ENCODE measurements at regions not wholly inside any gene's neighbourhood (a gene's known extent, or its start where the extent isn't known, plus 50 kb on each side); places are given as distances from the start of the nearest gene placed in this dataset.

DNA sequence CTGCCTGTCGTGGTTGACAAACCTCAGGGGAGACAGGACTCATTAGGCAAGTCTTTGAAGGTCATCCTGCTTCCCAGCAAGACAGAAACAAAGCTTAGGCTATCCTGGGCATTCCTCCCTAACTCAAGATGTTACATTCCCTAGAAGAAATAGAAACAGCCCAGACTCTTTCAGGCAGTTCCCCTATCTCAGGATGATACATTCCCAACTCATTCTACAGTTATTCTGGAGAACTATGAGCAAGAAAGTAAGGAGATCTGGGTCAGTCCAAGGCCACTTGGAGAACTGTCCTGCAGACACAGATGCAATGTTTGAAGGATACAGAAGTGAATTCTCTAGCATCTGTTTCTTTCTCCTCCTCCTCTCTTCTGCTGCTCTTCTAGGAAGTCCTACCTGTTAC is 220.1 kb upstream of the NCKAP5 start:
- Mint-ChIP-seq H3K27me3 (no peaks in the 10 kb centered on the region), H3K36me3 (ENCODE audit: low read depth) (no peaks in the 10 kb centered on the region), H3K9me3 (peaks cover 4% of the 10 kb centered on the region), H3K4me3 (no peak overlapping the region), H3K27ac (no peak overlapping the region), H3K4me1 (ENCODE audit: low read depth) (no peaks in the 10 kb centered on the region)

DNA sequence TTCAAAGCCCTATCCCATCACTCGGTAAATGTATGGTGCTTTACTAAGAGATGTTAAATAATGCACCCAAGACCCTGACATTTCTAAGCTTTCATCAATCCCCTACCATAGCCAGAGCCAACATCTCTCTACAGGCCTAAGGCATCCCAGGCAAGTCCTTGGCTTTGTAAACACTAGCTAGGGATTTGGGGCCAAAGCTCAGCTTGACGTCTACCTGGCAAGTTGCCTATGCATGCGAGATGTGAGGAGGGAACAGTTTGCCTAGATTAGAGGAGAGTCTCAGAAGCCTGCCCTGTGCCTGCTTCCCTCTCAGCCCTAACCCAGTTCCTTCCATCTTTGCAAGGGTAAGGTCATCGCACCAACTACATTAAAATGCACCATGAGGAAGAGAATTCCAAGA is 221.5 kb upstream of the NCKAP5 start:
- Mint-ChIP-seq H3K27me3 (no peaks in the 10 kb centered on the region), H3K4me3 (no peak overlapping the region), H3K36me3 (ENCODE audit: low read depth) (no peaks in the 10 kb centered on the region), H3K4me1 (ENCODE audit: low read depth) (no peaks in the 10 kb centered on the region), H3K27ac (no peak overlapping the region), H3K9me3 (peaks cover 18% of the 10 kb centered on the region)

DNA sequence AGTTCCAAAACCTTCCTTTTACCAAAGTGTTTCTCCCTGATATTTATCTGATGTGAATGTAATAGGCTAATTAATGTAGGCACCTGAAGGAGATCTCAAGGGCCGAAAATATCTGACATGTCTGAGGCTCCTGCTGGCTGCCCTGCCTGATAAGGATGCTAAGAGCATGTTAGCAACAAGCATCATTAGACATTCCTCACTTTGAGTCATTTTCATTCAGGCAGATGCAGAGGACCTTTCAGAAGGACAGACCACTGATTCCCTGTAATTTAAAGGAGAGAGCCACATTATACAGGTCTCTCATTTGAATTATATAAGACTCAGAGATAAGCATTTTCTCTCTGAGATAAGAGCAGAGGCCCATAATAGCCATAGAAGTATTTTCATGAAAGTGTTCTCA is 222.4 kb upstream of the NCKAP5 start:
- Mint-ChIP-seq H3K4me3 (no peak overlapping the region), H3K36me3 (ENCODE audit: low read depth) (no peaks in the 10 kb centered on the region), H3K9me3 (peaks cover 20% of the 10 kb centered on the region), H3K27ac (no peak overlapping the region), H3K27me3 (no peaks in the 10 kb centered on the region), H3K4me1 (ENCODE audit: low read depth) (no peaks in the 10 kb centered on the region)

DNA sequence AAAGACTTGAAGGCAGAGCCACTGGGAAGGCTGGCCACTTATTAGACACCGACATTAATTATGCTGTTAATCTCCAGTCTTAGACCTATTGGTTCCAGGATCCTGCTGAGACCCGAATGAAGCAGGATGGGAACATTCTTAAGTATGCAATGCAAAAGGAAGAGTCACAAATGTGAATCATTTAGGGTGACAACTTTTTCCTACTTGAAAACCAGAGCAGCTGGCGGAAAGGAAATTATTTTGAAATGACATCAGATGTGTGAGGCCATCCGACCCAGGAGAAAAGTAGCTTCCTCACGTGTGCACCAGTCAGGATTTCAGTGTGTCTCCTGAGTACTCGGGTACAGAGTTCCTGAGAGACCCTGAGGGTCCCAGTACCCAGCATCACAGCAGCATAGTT is 222.9 kb upstream of the NCKAP5 start:
- Mint-ChIP-seq H3K4me1 (ENCODE audit: low read depth) (no peaks in the 10 kb centered on the region), H3K4me3 (no peak overlapping the region), H3K27ac (no peak overlapping the region), H3K27me3 (no peaks in the 10 kb centered on the region), H3K36me3 (ENCODE audit: low read depth) (no peaks in the 10 kb centered on the region), H3K9me3 (peaks cover 20% of the 10 kb centered on the region)

DNA sequence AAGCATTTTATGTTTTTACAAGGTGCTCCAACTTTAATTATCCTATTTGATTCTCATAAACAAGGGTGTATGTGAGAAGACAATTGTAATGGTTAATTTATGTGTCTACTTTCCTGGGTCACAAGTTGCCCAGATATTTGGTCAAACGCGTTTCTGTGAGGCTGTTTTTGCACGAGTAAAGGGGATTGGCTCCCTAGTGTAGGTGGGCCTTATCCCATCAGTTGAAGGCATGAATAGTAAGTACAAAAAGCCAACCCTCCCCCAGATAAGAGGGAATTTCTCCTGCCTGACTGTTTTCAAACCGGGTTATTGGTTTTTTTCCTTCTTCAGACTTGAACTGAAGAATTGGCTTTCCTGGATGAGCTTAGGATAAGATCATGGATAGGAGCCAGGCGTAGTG is 224.0 kb upstream of the NCKAP5 start:
- Mint-ChIP-seq H3K27ac (no peak overlapping the region), H3K4me1 (ENCODE audit: low read depth) (no peaks in the 10 kb centered on the region), H3K4me3 (no peak overlapping the region), H3K36me3 (ENCODE audit: low read depth) (no peaks in the 10 kb centered on the region), H3K27me3 (no peaks in the 10 kb centered on the region), H3K9me3 (peaks cover 22% of the 10 kb centered on the region)

DNA sequence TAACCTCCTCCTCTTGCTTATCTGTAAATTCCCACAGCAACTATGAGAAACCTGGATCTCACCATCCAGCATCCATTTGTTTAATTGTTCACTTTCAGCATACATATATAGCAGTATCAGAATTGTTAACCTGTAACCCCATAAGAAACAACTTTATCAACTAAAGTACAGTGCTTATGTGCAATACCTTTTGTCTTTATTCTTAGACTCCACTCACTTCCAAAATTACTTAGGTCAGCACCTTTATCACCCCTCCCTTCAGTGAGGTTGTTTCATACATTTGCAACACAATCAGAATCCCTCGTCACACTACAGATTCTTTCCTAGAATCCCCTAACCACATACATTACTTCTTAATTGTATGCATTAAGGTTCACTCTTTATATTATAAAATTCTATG is 225.9 kb upstream of the NCKAP5 start:
- H3K27me3 Mint-ChIP-seq: peaks cover 3% of the 10 kb centered on the region
- H3K4me3 Mint-ChIP-seq: no peak overlapping the region
- no peaks in the 10 kb centered on the region for H3K36me3 Mint-ChIP-seq (ENCODE audit: low read depth)
- H3K4me1 Mint-ChIP-seq (ENCODE audit: low read depth): no peaks in the 10 kb centered on the region
- H3K9me3 Mint-ChIP-seq: peaks cover 29% of the 10 kb centered on the region
- H3K27ac Mint-ChIP-seq: no peak overlapping the region

DNA sequence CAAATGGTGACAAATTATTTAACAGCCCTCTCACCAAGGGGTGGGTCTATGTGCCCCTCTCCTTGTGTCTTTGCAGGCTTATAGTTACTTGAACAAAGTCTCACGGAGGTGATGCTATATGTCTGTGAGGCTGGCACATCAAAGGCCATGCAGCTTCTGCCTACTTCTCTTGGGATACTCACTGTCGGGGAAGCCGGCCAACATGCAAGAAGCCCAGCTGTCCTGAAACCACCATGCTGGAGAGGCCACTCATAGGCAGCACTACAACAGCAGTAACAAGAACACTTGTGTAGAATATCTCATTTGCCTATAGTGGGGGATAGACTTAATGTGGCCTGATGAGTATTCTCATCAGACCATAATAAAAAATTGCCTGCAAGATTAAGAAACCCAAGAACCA is 233.7 kb upstream of the NCKAP5 start:
- no peaks in the 10 kb centered on the region for H3K4me1 Mint-ChIP-seq (ENCODE audit: low read depth)
- H3K27me3 Mint-ChIP-seq: peaks cover 23% of the 10 kb centered on the region
- H3K9me3 Mint-ChIP-seq: peaks cover 17% of the 10 kb centered on the region
- H3K27ac Mint-ChIP-seq: no peak overlapping the region
- H3K4me3 Mint-ChIP-seq: no peak overlapping the region
- no peaks in the 10 kb centered on the region for H3K36me3 Mint-ChIP-seq (ENCODE audit: low read depth)

DNA sequence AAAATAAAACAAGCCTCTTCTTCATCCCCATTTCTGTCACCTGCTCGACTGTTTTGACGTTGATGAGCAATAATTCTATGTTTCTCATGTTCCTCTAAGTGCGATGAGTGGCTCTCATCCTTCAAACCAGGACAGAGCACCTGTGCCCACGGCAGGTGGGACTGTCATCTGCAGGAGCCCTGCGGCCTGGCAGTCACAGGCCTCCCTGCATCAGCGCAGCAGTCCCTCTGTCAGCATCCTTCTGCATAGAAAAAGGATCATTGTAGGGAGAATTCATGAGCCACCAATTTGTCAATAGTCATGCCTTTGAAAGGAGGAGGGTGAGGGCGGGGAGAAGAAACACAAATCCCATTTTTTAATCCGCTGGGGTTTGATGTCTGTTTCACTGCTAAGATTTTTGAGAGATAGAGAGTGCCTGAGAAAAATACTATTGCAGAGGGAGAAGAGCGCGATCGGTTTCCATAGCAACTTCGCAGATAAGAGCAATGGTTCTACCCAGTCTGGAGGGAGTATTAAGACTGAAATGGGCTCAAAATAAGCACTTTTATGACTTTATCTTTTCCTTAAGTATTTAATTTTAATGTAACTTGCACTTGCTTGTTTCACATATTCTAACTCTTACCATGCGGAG is 234.3 kb upstream of the NCKAP5 start:
- Mint-ChIP-seq H3K27ac (no peak overlapping the region), H3K36me3 (ENCODE audit: low read depth) (no peaks in the 10 kb centered on the region), H3K4me1 (ENCODE audit: low read depth) (no peaks in the 10 kb centered on the region), H3K9me3 (peaks cover 13% of the 10 kb centered on the region), H3K27me3 (peaks cover 25% of the 10 kb centered on the region), H3K4me3 (no peak overlapping the region)

DNA sequence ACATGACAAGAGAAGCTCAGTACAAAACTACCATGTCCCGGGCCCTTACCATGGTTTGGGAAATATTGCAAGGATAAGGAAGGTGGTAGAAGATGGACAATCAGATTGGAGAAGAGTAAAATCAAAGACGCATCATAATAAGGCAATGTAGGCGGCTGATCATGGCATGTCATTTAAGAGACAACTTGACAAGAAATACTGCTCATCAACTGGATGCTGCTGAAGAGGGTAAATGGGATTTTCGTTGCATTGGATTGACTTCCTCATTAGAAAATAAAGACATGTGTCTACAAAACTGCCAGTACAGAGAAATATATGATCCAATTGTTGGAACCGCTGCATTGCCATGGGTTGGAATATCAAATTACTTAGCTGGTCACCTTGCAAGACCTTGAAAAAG is 238.3 kb upstream of the NCKAP5 start:
- Mint-ChIP-seq H3K4me3 (no peak overlapping the region), H3K36me3 (ENCODE audit: low read depth) (no peaks in the 10 kb centered on the region), H3K27ac (no peak overlapping the region), H3K27me3 (peaks cover 16% of the 10 kb centered on the region), H3K4me1 (ENCODE audit: low read depth) (no peaks in the 10 kb centered on the region), H3K9me3 (peaks cover 32% of the 10 kb centered on the region)

DNA sequence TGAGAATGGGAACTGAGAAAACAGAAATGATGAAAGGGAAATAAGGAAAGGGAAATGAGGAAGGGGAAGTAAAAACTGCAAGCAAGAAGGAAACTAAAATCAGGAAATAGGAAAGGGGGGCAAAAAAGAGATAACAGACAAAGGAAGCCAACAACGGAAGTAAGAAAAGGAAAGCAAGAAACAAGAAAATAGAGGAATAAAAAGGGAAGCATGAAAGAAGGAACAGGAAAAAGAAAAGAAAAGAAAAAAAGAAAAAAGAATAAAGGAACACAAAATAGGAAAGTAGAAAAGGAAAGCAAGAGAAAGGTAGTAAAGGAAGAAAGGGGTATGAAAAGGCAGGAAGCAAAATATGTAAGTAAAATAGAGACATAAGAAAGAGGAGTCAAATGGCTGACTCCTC is 241.2 kb upstream of the NCKAP5 start:
- H3K36me3 Mint-ChIP-seq (ENCODE audit: low read depth): no peaks in the 10 kb centered on the region
- no peak overlapping the region for H3K4me3 Mint-ChIP-seq
- peaks cover 13% of the 10 kb centered on the region for H3K27me3 Mint-ChIP-seq
- no peaks in the 10 kb centered on the region for H3K4me1 Mint-ChIP-seq (ENCODE audit: low read depth)
- H3K9me3 Mint-ChIP-seq: peaks cover 34% of the 10 kb centered on the region
- H3K27ac Mint-ChIP-seq: no peak overlapping the region

DNA sequence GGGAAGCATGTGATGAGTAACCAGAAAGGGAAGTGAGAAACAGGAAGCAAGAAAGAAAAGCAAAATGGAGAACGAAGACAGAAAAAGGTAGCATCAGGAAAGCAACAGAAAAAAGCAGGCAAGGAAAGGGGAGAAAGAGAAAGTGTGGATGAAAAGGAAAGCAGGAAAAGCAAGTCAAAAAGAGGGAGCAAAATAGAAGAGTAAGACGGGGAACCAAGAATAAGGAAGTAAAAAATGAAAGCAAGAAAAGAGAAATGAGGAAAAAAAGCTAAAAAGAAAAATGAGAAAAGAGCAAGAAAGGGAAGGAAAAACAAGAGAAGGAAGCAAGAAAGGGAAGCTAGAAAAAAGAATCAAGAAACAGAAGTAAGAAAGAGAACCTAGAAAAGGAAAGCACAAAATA is 242.3 kb upstream of the NCKAP5 start:
- Mint-ChIP-seq H3K27me3 (peaks cover 18% of the 10 kb centered on the region), H3K4me3 (no peak overlapping the region), H3K9me3 (peaks cover 34% of the 10 kb centered on the region), H3K36me3 (ENCODE audit: low read depth) (no peaks in the 10 kb centered on the region), H3K4me1 (ENCODE audit: low read depth) (no peaks in the 10 kb centered on the region), H3K27ac (no peak overlapping the region)

DNA sequence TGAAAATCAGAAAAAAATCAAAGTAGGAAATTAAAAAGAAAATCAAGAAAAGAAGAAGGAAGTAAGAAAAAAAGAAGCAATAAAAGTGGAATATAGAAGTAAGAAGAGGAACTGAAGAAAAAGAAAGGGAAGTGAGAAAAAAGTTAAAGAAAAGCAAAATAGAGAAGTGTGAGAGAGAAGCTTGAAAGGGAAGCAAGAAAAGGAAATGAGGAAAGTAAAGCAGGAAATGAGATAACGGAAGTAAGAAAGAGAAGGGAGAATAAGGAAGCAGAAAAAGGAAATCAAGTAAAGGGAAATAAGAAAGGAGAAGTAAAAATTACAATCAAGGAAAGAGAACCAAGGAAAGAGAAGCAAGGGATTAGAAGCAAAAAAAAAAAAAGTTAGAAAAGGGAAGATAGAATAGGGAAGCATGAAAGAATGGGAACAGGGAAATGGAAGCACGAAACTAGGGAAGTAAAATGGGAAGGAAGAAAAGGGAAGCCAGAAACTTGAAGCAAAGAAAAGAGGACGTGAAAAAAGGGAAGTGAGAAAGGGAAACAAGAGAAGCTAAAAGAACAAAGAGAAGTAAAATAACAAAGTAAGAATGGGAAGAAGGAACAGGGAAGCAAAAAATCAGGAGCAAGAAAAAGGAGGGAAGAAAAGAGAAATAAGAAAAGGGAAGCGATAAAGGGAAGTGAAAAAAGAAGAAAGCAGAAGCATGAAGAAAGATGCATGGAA is 243.3 kb upstream of the NCKAP5 start:
- no peaks in the 10 kb centered on the region for H3K36me3 Mint-ChIP-seq (ENCODE audit: low read depth)
- no peaks in the 10 kb centered on the region for H3K4me1 Mint-ChIP-seq (ENCODE audit: low read depth)

DNA sequence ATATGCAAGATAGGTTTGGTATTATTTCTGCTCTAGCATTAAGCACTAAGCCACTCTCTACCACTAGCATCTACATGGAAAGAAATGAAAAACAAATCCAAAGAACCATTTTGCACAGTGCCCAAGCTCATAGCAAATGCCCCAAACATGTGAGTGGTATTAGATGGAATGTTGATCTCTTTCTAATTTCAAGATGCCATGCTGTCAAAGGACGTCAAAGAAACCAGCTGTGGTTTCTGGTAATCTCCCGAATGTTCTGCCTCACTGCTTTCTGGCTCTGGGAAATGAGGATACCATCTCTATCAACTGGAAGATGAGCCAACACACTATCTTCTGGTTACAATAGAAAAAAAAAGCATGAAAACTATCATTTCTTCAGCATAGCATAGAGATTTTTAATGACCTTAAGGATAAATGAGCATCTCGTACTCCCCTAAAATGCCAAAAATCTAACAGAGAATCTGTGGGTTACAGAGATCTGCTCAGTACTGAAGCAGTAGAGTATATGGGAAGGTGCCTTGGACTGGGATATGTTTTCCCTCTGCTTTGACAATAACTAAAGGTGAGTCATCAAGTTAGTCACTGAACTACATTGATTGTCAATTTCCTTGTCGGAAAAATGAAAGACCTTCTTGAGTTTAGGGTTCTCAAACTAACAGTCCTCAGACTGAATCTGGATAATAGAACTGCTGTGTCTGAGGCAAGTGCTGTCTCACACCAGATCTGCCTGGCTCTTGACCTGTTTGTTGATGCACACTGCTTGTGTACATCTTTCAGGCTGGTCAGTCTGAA is 244.8 kb upstream of the NCKAP5 start:
- peaks cover 5% of the 10 kb centered on the region for H3K27me3 Mint-ChIP-seq
- H3K4me1 Mint-ChIP-seq (ENCODE audit: low read depth): no peaks in the 10 kb centered on the region
- H3K27ac Mint-ChIP-seq: no peak overlapping the region
- no peak overlapping the region for H3K4me3 Mint-ChIP-seq
- peaks cover 23% of the 10 kb centered on the region for H3K9me3 Mint-ChIP-seq
- no peaks in the 10 kb centered on the region for H3K36me3 Mint-ChIP-seq (ENCODE audit: low read depth)

More for the DNA sequence above, 243.3 kb upstream of the NCKAP5 start:
- peaks cover 11% of the 10 kb centered on the region for H3K27me3 Mint-ChIP-seq
- H3K4me3 Mint-ChIP-seq: no peak overlapping the region
- H3K9me3 Mint-ChIP-seq: peaks cover 31% of the 10 kb centered on the region
- H3K27ac Mint-ChIP-seq: no peak overlapping the region

DNA sequence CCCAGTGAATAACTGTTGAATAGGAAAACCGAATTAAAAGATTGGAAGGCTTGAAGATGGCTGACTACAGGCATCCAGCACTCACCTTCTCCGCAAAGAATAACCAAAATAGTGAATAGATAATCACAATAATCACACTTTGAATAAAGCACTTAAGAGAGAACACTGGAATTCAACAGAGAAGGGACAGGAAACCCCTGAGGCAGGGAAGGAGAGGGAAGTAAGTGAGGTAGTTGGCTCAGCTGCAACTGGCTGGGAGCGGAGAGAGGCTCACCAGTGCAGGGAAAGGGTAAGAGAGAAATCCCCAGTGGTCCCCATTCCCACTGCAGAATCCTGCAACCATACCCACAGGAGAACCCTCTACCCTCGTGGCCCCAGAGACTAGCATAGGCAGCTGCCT is 246.6 kb upstream of the NCKAP5 start:
- H3K4me1 Mint-ChIP-seq (ENCODE audit: low read depth): no peaks in the 10 kb centered on the region
- H3K27me3 Mint-ChIP-seq: peaks cover 5% of the 10 kb centered on the region
- peaks cover 12% of the 10 kb centered on the region for H3K9me3 Mint-ChIP-seq
- H3K4me3 Mint-ChIP-seq: no peak overlapping the region
- no peak overlapping the region for H3K27ac Mint-ChIP-seq
- H3K36me3 Mint-ChIP-seq (ENCODE audit: low read depth): no peaks in the 10 kb centered on the region

DNA sequence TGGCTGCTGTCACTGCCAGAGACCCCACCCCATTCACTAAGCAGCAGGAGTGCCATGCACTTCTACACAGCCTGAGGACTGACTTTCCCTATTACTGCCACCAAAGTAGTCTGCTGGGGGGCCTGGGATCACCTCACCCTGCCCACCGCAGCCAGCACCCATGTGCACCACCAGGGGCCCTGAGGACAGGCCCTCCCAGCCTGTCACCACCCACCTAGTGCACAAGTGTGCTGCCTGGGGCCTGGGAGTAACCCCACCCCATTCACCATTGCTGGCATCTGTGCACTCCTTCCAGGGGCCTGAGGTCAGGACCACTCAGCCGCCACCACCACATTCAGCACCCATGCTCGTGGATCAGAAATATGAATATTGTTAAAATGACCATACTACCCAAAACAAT is 247.8 kb upstream of the NCKAP5 start:
- Mint-ChIP-seq H3K36me3 (ENCODE audit: low read depth) (no peaks in the 10 kb centered on the region), H3K4me1 (ENCODE audit: low read depth) (no peaks in the 10 kb centered on the region), H3K27ac (no peak overlapping the region), H3K27me3 (peaks cover 5% of the 10 kb centered on the region), H3K9me3 (peaks cover 4% of the 10 kb centered on the region), H3K4me3 (no peak overlapping the region)
